ENCODE measurements at regions not wholly inside any gene's neighbourhood (a gene's known extent, or its start where the extent isn't known, plus 50 kb on each side); places are given as distances from the start of the nearest gene placed in this dataset.

GRCh38 chrX:40808203-40808602 lies 72.9 kb upstream of the MED14 start:
- Histone ChIP-seq H3K4me1 (ENCODE audit: control insufficient read depth in 1 of 2, insufficient read depth in 2 of 2, low read depth in 1 of 2, low read length in 1 of 2) (no peaks in the 10 kb centered on the region), H2AFZ (ENCODE audit: low read depth) (no peak overlapping the region), H3K36me3 (replicated peaks in 1 of 2; ENCODE audit: control insufficient read depth in 1 of 2, insufficient read depth in 2 of 2, low read length in 1 of 2) (no peaks in the 10 kb centered on the region), H3K9me3 (no peaks in the 10 kb centered on the region), H4K20me1 (ENCODE audit: insufficient read depth) (no peaks in the 10 kb centered on the region), H3K4me3 (ENCODE audit: low read depth in 2 of 2, low read length in 1 of 2) (no peak overlapping the region), H3K9me2 (no peaks in the 10 kb centered on the region), H3K79me2 (ENCODE audit: insufficient read depth) (no peaks in the 10 kb centered on the region), H3K27ac (ENCODE audit: low read depth in 2 of 2, low read length in 1 of 2) (no peak overlapping the region), H3K27me3 (ENCODE audit: insufficient read depth) (no peaks in the 10 kb centered on the region; the same call in 1 of the 2 replicates), H3K4me2 (no peak overlapping the region), H3K9ac (no peak overlapping the region), H3F3A (replicated peaks; ENCODE audit: insufficient read depth) (no peaks in the 10 kb centered on the region)
- 25% methylated on average over 2 of the region's 2 CpGs for WGBS (ENCODE audit: low lambda C conversion rate)
- ChIA-PET POLR2A (no interaction called here), CTCF (interaction anchor here (1.4 to 2.7 kb wide), 2 partner anchors 14 to 17 kb away, joined by 4 to 15 read pairs; no protein-coding TSS in a partner anchor)
- no peak for DNase-seq
- no peak for TF ChIP-seq SIN3A (IDR thresholded peaks at IDR 0.05; ENCODE audit: borderline replicate concordance, low read depth, low read length)
- TF ChIP-seq YY1 (IDR thresholded peaks at IDR 0.05; ENCODE audit: low read depth): no peak
- no peak for TF ChIP-seq CTCF (IDR thresholded peaks at IDR 0.05)
- TF ChIP-seq, protein P1, sequence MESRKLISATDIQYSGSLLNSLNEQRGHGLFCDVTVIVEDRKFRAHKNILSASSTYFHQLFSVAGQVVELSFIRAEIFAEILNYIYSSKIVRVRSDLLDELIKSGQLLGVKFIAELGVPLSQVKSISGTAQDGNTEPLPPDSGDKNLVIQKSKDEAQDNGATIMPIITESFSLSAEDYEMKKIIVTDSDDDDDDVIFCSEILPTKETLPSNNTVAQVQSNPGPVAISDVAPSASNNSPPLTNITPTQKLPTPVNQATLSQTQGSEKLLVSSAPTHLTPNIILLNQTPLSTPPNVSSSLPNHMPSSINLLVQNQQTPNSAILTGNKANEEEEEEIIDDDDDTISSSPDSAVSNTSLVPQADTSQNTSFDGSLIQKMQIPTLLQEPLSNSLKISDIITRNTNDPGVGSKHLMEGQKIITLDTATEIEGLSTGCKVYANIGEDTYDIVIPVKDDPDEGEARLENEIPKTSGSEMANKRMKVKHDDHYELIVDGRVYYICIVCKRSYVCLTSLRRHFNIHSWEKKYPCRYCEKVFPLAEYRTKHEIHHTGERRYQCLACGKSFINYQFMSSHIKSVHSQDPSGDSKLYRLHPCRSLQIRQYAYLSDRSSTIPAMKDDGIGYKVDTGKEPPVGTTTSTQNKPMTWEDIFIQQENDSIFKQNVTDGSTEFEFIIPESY (IDR thresholded peaks at IDR 0.05; ENCODE audit: borderline replicate concordance, low read depth): no peak
- no peak for TF ChIP-seq RCOR1 (IDR thresholded peaks at IDR 0.05; ENCODE audit: low read length)
- no peak for TF ChIP-seq MXI1 (IDR thresholded peaks at IDR 0.05; ENCODE audit: low read depth, low read length)
- TF ChIP-seq SMC3 (IDR thresholded peaks at IDR 0.05; ENCODE audit: low read depth, low read length): no peak
- TF ChIP-seq FOSL2 (IDR thresholded peaks at IDR 0.05; ENCODE audit: borderline replicate concordance, low read depth): no peak
- TF ChIP-seq GATA2 (CRISPR knock-in tag; IDR thresholded peaks at IDR 0.05): no peak
- no peak for TF ChIP-seq IRF3 (IDR thresholded peaks at IDR 0.05; ENCODE audit: low read depth, low read length)
- TF ChIP-seq NFIC (IDR thresholded peaks at IDR 0.05; ENCODE audit: borderline replicate concordance): no peak
- TF ChIP-seq POLR2AphosphoS5 (IDR thresholded peaks at IDR 0.05; ENCODE audit: low read depth, low read length): no peak
- TF ChIP-seq USF1 (IDR thresholded peaks at IDR 0.05; ENCODE audit: borderline replicate concordance, low read depth): no peak
- no peak for TF ChIP-seq NRF1 (IDR thresholded peaks at IDR 0.05; ENCODE audit: low read depth, low read length)
- no peak for TF ChIP-seq TAF1 (IDR thresholded peaks at IDR 0.05; ENCODE audit: borderline replicate concordance, low read depth, low read length)
- TF ChIP-seq, protein P2, sequence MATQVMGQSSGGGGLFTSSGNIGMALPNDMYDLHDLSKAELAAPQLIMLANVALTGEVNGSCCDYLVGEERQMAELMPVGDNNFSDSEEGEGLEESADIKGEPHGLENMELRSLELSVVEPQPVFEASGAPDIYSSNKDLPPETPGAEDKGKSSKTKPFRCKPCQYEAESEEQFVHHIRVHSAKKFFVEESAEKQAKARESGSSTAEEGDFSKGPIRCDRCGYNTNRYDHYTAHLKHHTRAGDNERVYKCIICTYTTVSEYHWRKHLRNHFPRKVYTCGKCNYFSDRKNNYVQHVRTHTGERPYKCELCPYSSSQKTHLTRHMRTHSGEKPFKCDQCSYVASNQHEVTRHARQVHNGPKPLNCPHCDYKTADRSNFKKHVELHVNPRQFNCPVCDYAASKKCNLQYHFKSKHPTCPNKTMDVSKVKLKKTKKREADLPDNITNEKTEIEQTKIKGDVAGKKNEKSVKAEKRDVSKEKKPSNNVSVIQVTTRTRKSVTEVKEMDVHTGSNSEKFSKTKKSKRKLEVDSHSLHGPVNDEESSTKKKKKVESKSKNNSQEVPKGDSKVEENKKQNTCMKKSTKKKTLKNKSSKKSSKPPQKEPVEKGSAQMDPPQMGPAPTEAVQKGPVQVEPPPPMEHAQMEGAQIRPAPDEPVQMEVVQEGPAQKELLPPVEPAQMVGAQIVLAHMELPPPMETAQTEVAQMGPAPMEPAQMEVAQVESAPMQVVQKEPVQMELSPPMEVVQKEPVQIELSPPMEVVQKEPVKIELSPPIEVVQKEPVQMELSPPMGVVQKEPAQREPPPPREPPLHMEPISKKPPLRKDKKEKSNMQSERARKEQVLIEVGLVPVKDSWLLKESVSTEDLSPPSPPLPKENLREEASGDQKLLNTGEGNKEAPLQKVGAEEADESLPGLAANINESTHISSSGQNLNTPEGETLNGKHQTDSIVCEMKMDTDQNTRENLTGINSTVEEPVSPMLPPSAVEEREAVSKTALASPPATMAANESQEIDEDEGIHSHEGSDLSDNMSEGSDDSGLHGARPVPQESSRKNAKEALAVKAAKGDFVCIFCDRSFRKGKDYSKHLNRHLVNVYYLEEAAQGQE (IDR thresholded peaks at IDR 0.05; ENCODE audit: low read depth, low read length): no peak
